Activated T-helper 1 cell treated with anti-CD3 and anti-CD28 coated beads, Interleukin-12 subunit alpha, Interleukin-12 subunit beta, Interleukin-2, Interleukin-4 antibody, amounts not matched to agents 30 ng/mL and 10 ng/mL and 1 ng/mL, durations not matched to agents 14 hours and 24 hours and 36 hours (primary cell): ENCODE measurements at regions not wholly inside any gene's neighbourhood (a gene's known extent, or its start where the extent isn't known, plus 50 kb on each side); places are given as distances from the start of the nearest gene placed in this dataset.

ENCODE experiments used
- DNase-seq: peaks from one replicate; pipeline ENCODE4 v3.0.0; 2021; ENCODE audit warnings: low spot score
- H3K27ac Mint-ChIP-seq: one replicate; pipeline ENCODE4 v1.8.0; 2021; ENCODE audit warnings: mild to moderate bottlenecking, mixed read lengths
- H3K27me3 Mint-ChIP-seq: one replicate; pipeline ENCODE4 v1.8.0; 2022; ENCODE audit warnings: mild to moderate bottlenecking, moderate library complexity, mixed read lengths; ENCODE audit not compliant: insufficient read depth
- H3K36me3 Mint-ChIP-seq: one replicate; pipeline ENCODE4 v1.8.0; 2021; ENCODE audit warnings: low read depth, mixed read lengths
- H3K4me1 Mint-ChIP-seq: one replicate; pipeline ENCODE4 v1.8.0; 2021; ENCODE audit warnings: low read depth, mixed read lengths
- H3K4me3 Mint-ChIP-seq: one replicate; pipeline ENCODE4 v1.8.0; 2021; ENCODE audit warnings: mild to moderate bottlenecking, moderate library complexity, mixed read lengths
- H3K9me3 Mint-ChIP-seq: one replicate; pipeline ENCODE4 v1.8.0; 2021; ENCODE audit warnings: mixed read lengths
- intact Hi-C: fragments of 100-400 bp; cut with micrococcal nuclease; formaldehyde crosslinking; loops from one replicate; pipeline ENCODE4 v1.15.1; 2024

- intact Hi-C loops = no loop called here
- Mint-ChIP-seq H3K4me3 (no peak overlapping the region), H3K9me3 (no peaks in the 10 kb centered on the region), H3K27ac (no peak overlapping the region), H3K36me3 (no peaks in the 10 kb centered on the region), H3K27me3 (peaks cover 2% of the 10 kb centered on the region), H3K4me1 (no peaks in the 10 kb centered on the region)
- no peak for DNase-seq
These were observed 92.3 kb downstream of the GAS1 start for GRCh38 chr9:86854898-86855523.

GRCh38 chr9:86846656-86847055 lies 100.7 kb downstream of the GAS1 start:
- no peaks in the 10 kb centered on the region for H3K36me3 Mint-ChIP-seq
- H3K4me1 Mint-ChIP-seq = no peaks in the 10 kb centered on the region
- H3K27me3 Mint-ChIP-seq = peaks cover 2% of the 10 kb centered on the region
- no peaks in the 10 kb centered on the region for H3K9me3 Mint-ChIP-seq
- H3K4me3 Mint-ChIP-seq = no peak overlapping the region
- no peak overlapping the region for H3K27ac Mint-ChIP-seq
- intact Hi-C loops = no loop called here
- DNase-seq = no peak

GRCh38 chr9:86843206-86843605 lies 104.1 kb downstream of the GAS1 start:
- Mint-ChIP-seq H3K9me3 (no peaks in the 10 kb centered on the region), H3K27me3 (peaks cover 2% of the 10 kb centered on the region), H3K4me1 (no peaks in the 10 kb centered on the region), H3K4me3 (no peak overlapping the region), H3K27ac (no peak overlapping the region), H3K36me3 (no peaks in the 10 kb centered on the region)
- no peak for DNase-seq
- intact Hi-C loops = no loop called here

GRCh38 chr9:86842573-86842972 lies 104.7 kb downstream of the GAS1 start:
- intact Hi-C loops = no loop called here
- Mint-ChIP-seq H3K27ac (no peak overlapping the region), H3K36me3 (no peaks in the 10 kb centered on the region), H3K4me3 (no peak overlapping the region), H3K4me1 (no peaks in the 10 kb centered on the region), H3K27me3 (peaks cover 2% of the 10 kb centered on the region), H3K9me3 (no peaks in the 10 kb centered on the region)
- no peak for DNase-seq

- no peak for DNase-seq
- Mint-ChIP-seq H3K36me3 (no peaks in the 10 kb centered on the region), H3K27me3 (peaks cover 2% of the 10 kb centered on the region), H3K27ac (no peak overlapping the region), H3K4me1 (no peaks in the 10 kb centered on the region), H3K4me3 (no peak overlapping the region), H3K9me3 (no peaks in the 10 kb centered on the region)
- intact Hi-C loops = no loop called here
These were observed 107.8 kb downstream of the GAS1 start for GRCh38 chr9:86839522-86839921.

GRCh38 chr9:86838519-86839497 lies 108.5 kb downstream of the GAS1 start:
- Mint-ChIP-seq H3K36me3 (no peaks in the 10 kb centered on the region), H3K27me3 (peaks cover 2% of the 10 kb centered on the region), H3K27ac (no peak overlapping the region), H3K4me1 (no peaks in the 10 kb centered on the region), H3K9me3 (no peaks in the 10 kb centered on the region), H3K4me3 (no peak overlapping the region)
- DNase-seq = no peak
- intact Hi-C loops = no loop called here

GRCh38 chr9:86837345-86837744 lies 110.0 kb downstream of the GAS1 start:
- peaks cover 2% of the 10 kb centered on the region for H3K27me3 Mint-ChIP-seq
- no peak for DNase-seq
- H3K4me3 Mint-ChIP-seq = no peak overlapping the region
- no peaks in the 10 kb centered on the region for H3K4me1 Mint-ChIP-seq
- intact Hi-C loops = no loop called here
- no peaks in the 10 kb centered on the region for H3K9me3 Mint-ChIP-seq
- H3K36me3 Mint-ChIP-seq = no peaks in the 10 kb centered on the region
- no peak overlapping the region for H3K27ac Mint-ChIP-seq

GRCh38 chr9:86836797-86837196 lies 110.5 kb downstream of the GAS1 start:
- peaks cover 2% of the 10 kb centered on the region for H3K27me3 Mint-ChIP-seq
- intact Hi-C loops = no loop called here
- H3K9me3 Mint-ChIP-seq = no peaks in the 10 kb centered on the region
- no peaks in the 10 kb centered on the region for H3K36me3 Mint-ChIP-seq
- H3K27ac Mint-ChIP-seq = no peak overlapping the region
- H3K4me3 Mint-ChIP-seq = no peak overlapping the region
- DNase-seq = no peak
- no peaks in the 10 kb centered on the region for H3K4me1 Mint-ChIP-seq

- Mint-ChIP-seq H3K4me3 (no peak overlapping the region), H3K9me3 (no peaks in the 10 kb centered on the region), H3K27ac (no peak overlapping the region), H3K4me1 (no peaks in the 10 kb centered on the region), H3K36me3 (no peaks in the 10 kb centered on the region), H3K27me3 (peaks cover 2% of the 10 kb centered on the region)
- DNase-seq = no peak
- intact Hi-C loops = no loop called here
These were observed 111.0 kb downstream of the GAS1 start for GRCh38 chr9:86836266-86836665.

- Mint-ChIP-seq H3K36me3 (no peaks in the 10 kb centered on the region), H3K27ac (no peak overlapping the region), H3K4me1 (no peaks in the 10 kb centered on the region), H3K27me3 (peaks cover 2% of the 10 kb centered on the region), H3K4me3 (no peak overlapping the region), H3K9me3 (no peaks in the 10 kb centered on the region)
- intact Hi-C loops = no loop called here
- no peak for DNase-seq
These were observed 117.0 kb downstream of the GAS1 start for GRCh38 chr9:86830356-86830755.

- no peaks in the 10 kb centered on the region for H3K9me3 Mint-ChIP-seq
- no peak for DNase-seq
- no peak overlapping the region for H3K27ac Mint-ChIP-seq
- H3K4me3 Mint-ChIP-seq = no peak overlapping the region
- no peaks in the 10 kb centered on the region for H3K4me1 Mint-ChIP-seq
- H3K27me3 Mint-ChIP-seq = peaks cover 2% of the 10 kb centered on the region
- H3K36me3 Mint-ChIP-seq = no peaks in the 10 kb centered on the region
- intact Hi-C loops = no loop called here
These were observed 117.7 kb downstream of the GAS1 start for GRCh38 chr9:86829496-86830046.

GRCh38 chr9:86828631-86829030 lies 118.7 kb downstream of the GAS1 start:
- Mint-ChIP-seq H3K9me3 (no peaks in the 10 kb centered on the region), H3K4me1 (no peaks in the 10 kb centered on the region), H3K36me3 (no peaks in the 10 kb centered on the region), H3K27ac (no peak overlapping the region), H3K4me3 (no peak overlapping the region), H3K27me3 (peaks cover 2% of the 10 kb centered on the region)
- intact Hi-C loops = no loop called here
- DNase-seq = no peak

- intact Hi-C loops = no loop called here
- Mint-ChIP-seq H3K9me3 (no peaks in the 10 kb centered on the region), H3K27ac (no peak overlapping the region), H3K36me3 (no peaks in the 10 kb centered on the region), H3K4me1 (no peaks in the 10 kb centered on the region), H3K27me3 (peaks cover 2% of the 10 kb centered on the region), H3K4me3 (no peak overlapping the region)
- no peak for DNase-seq
These were observed 119.4 kb downstream of the GAS1 start for GRCh38 chr9:86827893-86828292.
